ENCODE measurements at regions not wholly inside any gene's neighbourhood (a gene's known extent, or its start where the extent isn't known, plus 50 kb on each side); places are given as distances from the start of the nearest gene placed in this dataset.

DNA sequence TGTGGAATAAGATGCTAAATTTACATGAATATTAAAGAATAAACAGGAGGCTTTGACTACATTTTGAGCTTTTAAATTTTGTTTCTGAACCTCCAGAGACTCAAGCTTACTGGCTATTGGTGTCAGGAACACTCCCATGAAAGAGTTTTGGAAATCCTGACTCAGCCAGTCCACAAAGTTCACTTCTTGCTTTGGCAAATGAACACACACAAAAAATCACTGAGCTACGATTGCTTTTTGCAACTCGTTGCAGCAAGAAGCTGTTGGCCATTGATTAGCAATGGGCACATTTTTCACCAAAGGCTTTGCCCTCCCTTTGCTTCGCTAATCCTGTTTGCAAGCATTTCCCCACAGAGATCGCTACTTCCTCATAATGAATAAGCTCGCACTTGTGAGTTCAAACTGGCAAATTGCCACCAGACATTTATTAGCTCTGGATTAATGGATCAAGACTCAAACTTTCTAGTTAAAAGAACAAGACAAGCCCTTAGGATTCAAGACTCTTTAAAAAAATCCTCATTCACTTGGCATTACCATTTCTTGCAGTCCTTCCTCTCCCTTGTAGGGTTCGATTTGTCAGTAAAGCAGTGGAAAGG, 343.2 kb upstream of the ONECUT1 start:
- Histone ChIP-seq H3K9me2 (replicated peaks; ENCODE audit: insufficient read depth, low read length) (no peaks in the 10 kb centered on the region), H3K4me2 (ENCODE audit: low read depth, low read length) (no peak overlapping the region), H3K4me3 (ENCODE audit: low read length) (no peak overlapping the region), H3K36me3 (replicated peaks; ENCODE audit: insufficient read depth, low read length) (no peaks in the 10 kb centered on the region), H3K27me3 (replicated peaks; ENCODE audit: insufficient read depth, low read length) (no peaks in the 10 kb centered on the region), H3K4me1 (ENCODE audit: low read length) (no peaks in the 10 kb centered on the region), H3K9me3 (replicated peaks; ENCODE audit: insufficient read depth, low read length) (no peaks in the 10 kb centered on the region), H3F3A (ENCODE audit: insufficient read depth, low read length) (no peaks in the 10 kb centered on the region), H3K79me2 (ENCODE audit: low read length) (no peaks in the 10 kb centered on the region), H3K9ac (ENCODE audit: low read length) (no peak overlapping the region), H4K20me1 (ENCODE audit: insufficient read depth, low read length) (no peaks in the 10 kb centered on the region), H2AFZ (ENCODE audit: low read length) (no peak overlapping the region), H3K27ac (ENCODE audit: low read length) (no peak overlapping the region)
- no peak for DNase-seq
- TF ChIP-seq, protein P1, sequence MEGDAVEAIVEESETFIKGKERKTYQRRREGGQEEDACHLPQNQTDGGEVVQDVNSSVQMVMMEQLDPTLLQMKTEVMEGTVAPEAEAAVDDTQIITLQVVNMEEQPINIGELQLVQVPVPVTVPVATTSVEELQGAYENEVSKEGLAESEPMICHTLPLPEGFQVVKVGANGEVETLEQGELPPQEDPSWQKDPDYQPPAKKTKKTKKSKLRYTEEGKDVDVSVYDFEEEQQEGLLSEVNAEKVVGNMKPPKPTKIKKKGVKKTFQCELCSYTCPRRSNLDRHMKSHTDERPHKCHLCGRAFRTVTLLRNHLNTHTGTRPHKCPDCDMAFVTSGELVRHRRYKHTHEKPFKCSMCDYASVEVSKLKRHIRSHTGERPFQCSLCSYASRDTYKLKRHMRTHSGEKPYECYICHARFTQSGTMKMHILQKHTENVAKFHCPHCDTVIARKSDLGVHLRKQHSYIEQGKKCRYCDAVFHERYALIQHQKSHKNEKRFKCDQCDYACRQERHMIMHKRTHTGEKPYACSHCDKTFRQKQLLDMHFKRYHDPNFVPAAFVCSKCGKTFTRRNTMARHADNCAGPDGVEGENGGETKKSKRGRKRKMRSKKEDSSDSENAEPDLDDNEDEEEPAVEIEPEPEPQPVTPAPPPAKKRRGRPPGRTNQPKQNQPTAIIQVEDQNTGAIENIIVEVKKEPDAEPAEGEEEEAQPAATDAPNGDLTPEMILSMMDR (IDR thresholded peaks at IDR 0.05; ENCODE audit: low read length) = no peak
- TF ChIP-seq EZH2phosphoT487 (IDR thresholded peaks at IDR 0.05; ENCODE audit: low read length) (no peak), EZH2 (optimal IDR thresholded peaks at IDR 0.05; ENCODE audit: low read depth, low read length) (no peak)

DNA sequence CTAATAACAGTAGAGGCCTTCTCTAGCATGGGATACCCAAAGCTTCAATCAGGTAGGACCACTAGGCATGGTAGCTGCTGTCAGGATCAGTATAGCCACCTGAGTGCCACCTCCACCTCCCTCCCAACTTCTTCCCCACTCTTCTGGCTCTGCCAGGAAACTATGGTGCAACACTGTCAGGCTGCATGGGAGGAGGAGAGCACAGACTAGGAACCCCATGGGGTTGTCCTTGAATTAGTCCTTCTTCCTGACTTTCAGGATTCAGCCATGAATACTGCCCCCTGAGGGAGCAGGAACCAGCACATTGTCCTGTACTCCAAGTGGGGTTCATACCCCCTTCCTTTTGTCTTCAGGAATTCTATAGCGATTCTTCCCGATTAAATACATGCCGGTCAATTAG, 340.8 kb upstream of the ONECUT1 start:
- Histone ChIP-seq H3K79me2 (ENCODE audit: low read length) (no peaks in the 10 kb centered on the region), H3K9ac (ENCODE audit: low read length) (no peak overlapping the region), H3K27ac (ENCODE audit: low read length) (no peak overlapping the region), H3K27me3 (replicated peaks; ENCODE audit: insufficient read depth, low read length) (no peaks in the 10 kb centered on the region), H3K4me2 (ENCODE audit: low read depth, low read length) (no peak overlapping the region), H3K4me3 (ENCODE audit: low read length) (no peak overlapping the region), H2AFZ (ENCODE audit: low read length) (no peak overlapping the region), H3F3A (ENCODE audit: insufficient read depth, low read length) (no peaks in the 10 kb centered on the region), H3K9me2 (replicated peaks; ENCODE audit: insufficient read depth, low read length) (no peaks in the 10 kb centered on the region), H3K9me3 (replicated peaks; ENCODE audit: insufficient read depth, low read length) (no peaks in the 10 kb centered on the region), H3K36me3 (replicated peaks; ENCODE audit: insufficient read depth, low read length) (no peaks in the 10 kb centered on the region), H4K20me1 (ENCODE audit: insufficient read depth, low read length) (no peaks in the 10 kb centered on the region), H3K4me1 (ENCODE audit: low read length) (no peaks in the 10 kb centered on the region)
- no peak for DNase-seq
- no peak for TF ChIP-seq EZH2 (optimal IDR thresholded peaks at IDR 0.05; ENCODE audit: low read depth, low read length)
- TF ChIP-seq, protein P1 (IDR thresholded peaks at IDR 0.05; ENCODE audit: low read length) = no peak
- TF ChIP-seq EZH2phosphoT487 (IDR thresholded peaks at IDR 0.05; ENCODE audit: low read length) = no peak

DNA sequence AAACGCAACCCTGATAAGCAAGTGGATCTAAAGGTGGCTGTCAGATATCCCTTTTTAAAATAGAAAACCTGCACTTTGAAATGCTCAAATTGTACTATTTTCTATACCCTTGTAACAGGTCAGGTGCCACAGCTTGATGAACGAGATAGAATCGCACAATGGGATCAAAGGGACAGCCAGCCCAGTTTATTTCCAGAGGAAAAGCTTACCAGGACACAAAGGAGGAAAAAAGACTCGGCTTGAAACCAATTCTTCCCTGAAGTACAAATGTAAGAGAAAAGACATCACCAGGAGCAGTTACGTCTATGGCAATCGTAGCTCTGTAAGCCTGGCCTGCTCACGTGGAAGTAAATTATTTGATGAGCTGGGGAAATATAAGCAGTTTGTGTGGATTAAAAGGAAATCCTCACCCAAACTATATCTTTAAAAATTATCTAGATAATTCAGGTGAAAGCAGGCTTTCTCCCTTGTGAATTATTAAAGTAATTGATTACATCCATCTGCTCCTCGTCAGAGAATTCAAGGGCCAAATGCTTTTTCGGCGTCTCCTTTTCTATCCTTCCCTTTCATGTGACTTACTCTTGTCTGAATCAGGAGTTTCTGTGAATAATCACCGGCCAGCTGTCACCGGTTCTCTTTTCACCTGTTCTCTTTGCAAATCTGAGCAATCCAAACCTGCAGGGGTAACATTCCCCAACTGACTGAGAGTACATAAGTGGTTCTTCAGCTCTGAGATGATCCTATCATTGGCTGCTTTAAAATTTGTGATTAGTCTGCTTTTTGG, 339.2 kb upstream of the ONECUT1 start:
- Histone ChIP-seq H3K79me2 (ENCODE audit: low read length) (no peaks in the 10 kb centered on the region), H3K9ac (ENCODE audit: low read length) (no peak overlapping the region), H3F3A (ENCODE audit: insufficient read depth, low read length) (no peaks in the 10 kb centered on the region), H3K36me3 (replicated peaks; ENCODE audit: insufficient read depth, low read length) (no peaks in the 10 kb centered on the region), H2AFZ (ENCODE audit: low read length) (no peak overlapping the region), H3K9me2 (replicated peaks; ENCODE audit: insufficient read depth, low read length) (no peaks in the 10 kb centered on the region), H3K4me1 (ENCODE audit: low read length) (no peaks in the 10 kb centered on the region), H3K9me3 (replicated peaks; ENCODE audit: insufficient read depth, low read length) (no peaks in the 10 kb centered on the region), H3K4me3 (ENCODE audit: low read length) (no peak overlapping the region), H4K20me1 (ENCODE audit: insufficient read depth, low read length) (no peaks in the 10 kb centered on the region), H3K4me2 (ENCODE audit: low read depth, low read length) (no peak overlapping the region), H3K27ac (ENCODE audit: low read length) (no peak overlapping the region), H3K27me3 (replicated peaks; ENCODE audit: insufficient read depth, low read length) (no peaks in the 10 kb centered on the region)
- DNase-seq = no peak
- TF ChIP-seq, protein P1 (IDR thresholded peaks at IDR 0.05; ENCODE audit: low read length) = no peak
- no peak for TF ChIP-seq EZH2phosphoT487 (IDR thresholded peaks at IDR 0.05; ENCODE audit: low read length)
- TF ChIP-seq EZH2 (optimal IDR thresholded peaks at IDR 0.05; ENCODE audit: low read depth, low read length) = no peak

Data from MM.1S (cell line).